NK-92 treated with Interleukin-12 subunit alpha and Interleukin-12 subunit beta, amount 100 ng/mL, for 24 hours (cell line): ENCODE measurements at regions not wholly inside any gene's neighbourhood (a gene's known extent, or its start where the extent isn't known, plus 50 kb on each side); places are given as distances from the start of the nearest gene placed in this dataset.

ENCODE experiments used
- DNase-seq: peaks from one replicate; lab custom pipeline; 2025; lab: John Stamatoyannopoulos, UW

DNA sequence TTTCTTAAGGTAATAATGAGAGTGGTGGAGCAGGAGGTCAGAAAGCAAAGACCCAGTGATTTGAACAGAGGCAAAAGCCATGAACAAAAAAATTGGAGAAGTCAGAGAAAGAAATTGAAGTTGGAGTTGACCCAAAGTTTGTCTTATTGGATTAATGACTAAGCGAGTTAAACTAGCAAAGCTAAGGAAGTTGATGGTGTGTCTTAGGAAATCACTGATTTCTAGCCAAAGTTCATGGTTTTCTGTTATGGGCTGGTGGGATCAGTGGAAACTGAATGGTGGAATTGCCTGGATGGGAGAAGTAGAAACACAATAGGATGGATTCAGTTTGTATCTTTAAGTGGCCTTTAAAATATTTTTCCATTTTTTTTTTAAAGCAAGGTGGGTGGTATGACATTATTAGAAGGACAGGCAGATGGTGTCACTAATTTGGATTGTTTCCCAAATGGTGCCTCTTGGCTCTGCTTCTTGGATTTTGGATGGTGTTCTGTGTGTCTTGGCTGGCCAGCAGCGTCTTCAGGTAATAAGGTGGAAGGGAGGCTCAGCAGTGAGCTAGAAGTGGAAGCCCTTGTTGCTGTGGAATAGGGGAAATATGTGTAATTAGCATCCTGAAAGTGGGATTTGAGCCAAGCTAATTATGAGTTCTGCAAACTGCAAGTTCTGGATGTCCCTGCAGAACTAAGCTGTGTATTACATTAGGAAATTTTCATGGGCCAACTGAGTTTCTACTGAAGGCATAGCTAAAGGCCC is 302.9 kb downstream of the LMO7 start:
- no peak for DNase-seq

DNA sequence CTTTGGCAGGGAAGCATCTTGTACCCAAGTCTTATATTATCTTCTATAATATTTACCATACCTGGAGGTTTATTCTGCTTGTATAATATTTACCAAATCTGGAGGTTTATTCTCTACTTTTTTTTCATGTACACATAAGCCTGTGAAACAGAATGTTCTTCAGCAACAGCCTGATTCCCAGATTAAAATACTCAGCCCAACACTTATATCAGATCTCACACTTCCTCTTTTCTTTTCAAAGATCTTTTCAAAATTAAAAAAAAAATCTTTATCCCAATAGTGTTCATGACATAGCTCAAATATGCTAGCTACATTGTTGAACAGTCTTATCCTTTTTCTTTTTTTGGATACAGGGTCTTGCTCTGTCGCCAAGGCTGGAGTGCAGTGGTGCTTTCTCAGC is 300.7 kb downstream of the LMO7 start:
- DNase-seq, result no peak

DNA sequence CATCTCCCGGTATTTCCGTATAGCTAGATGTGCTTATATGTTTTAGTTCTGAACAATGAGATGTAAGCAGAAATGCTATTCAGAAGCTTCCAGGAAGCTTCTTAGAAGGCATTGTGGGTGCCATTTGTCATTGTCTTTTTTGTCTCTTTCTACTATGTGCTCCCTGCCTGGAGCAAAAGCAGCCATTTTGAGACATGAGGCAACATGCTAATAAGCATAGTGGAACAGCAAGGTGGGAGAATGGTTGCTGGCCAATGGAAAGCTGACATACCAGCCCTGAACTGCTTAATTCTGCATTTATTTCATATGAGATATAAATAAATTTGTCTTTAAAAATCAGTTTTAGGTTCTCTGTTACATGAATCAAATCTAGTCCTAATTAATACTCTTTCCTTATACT is 299.7 kb downstream of the LMO7 start:
- no peak for DNase-seq

DNA sequence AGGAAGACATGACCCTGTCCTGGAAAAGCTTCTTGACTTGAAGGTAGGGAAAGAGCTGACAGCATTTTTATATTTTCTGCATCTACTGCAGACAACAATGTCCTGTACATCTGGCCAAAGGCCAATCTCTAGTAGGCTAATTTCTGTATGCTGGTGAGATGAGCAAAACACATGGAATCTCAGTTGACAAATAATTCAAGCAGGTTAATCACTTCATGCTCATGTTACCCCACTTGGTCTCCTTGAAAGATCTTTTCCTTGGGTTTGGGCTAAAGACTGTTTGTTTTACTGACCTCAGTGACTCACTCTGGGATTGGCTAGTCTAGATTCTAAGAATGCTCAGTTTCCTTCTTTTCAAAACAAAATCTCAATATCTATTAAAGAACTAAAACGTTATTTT is 298.8 kb downstream of the LMO7 start:
- no peak for DNase-seq

DNA sequence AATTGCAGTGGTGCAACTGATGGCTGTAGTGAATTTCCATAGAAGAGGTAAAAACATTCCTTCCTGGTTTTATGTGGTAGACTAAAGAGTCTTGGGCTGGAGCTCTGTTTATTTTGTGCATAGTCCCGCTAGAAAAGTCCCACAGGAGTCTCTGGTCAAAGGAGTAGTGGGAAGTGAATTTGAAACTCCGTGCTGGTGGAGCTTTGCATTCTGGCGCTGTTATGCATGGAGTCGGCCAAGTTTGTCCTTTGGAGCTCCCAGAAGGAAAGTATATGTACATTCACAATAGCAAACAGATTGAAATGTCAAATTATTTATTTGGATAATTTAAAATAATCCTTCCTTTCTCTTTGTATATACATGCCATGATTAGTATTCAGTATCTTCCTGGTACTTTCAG is 296.5 kb downstream of the LMO7 start:
- no peak for DNase-seq

DNA sequence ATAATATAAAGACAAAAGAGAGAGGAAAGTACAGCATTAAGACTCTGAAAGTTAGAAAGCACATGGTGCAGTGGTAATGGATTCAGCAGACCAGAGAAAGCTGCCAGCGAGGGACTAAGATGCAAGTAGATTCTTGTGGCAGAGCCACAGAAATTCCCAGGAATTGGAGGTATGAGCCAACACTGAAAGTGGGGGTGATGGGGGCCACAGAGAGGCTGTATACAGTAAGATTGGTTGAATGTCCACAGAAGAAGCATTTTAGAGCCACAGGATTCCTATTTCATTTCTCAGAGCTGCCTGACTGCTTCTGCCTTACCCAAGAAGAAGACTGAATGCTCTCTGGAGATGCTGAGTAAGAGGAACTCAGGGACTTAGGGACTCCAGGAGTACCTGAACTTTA is 295.0 kb downstream of the LMO7 start:
- DNase-seq, result no peak

DNA sequence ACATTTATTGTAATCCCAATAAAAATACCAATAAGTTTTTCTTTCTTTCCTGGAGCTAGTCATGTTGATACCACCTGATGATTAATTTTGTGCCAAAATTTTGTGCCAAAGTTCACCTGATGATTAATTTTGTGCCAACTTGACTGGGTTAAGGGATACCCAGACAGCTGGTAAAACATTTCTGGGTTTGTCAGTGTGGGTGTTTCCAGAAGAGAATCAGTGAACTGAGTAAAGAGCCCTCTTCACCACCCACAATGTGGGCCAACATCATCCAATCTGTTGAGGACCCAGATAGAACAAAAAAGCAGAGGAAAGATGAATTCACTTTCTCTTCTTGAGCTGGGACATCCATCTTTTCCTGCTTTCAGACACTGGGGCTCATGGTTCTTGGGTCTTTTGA is 292.9 kb downstream of the LMO7 start:
- DNase-seq, result no peak

DNA sequence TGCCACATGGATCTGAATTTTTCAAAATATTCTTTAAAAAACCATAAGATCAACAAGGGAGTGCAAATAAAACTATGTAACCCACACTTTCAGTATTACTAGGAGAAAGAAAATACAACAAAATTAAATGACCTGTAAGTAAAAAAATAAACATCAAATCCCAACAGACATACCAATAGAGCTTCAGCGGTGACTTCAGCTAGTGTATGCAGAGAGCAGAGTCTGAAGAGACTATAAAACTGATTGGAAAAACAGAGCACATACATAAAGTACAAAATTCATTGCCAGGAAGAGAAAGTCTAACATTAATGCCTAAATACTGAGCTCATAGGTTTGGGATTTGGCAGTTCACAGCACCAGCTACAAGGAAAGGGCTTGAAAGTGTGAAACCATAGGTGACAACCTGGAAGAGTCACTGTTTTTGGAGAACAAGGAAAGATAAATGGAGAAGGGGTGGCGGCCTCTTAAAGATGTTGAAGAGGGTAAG is 291.1 kb downstream of the LMO7 start:
- DNase-seq, result no peak

DNA sequence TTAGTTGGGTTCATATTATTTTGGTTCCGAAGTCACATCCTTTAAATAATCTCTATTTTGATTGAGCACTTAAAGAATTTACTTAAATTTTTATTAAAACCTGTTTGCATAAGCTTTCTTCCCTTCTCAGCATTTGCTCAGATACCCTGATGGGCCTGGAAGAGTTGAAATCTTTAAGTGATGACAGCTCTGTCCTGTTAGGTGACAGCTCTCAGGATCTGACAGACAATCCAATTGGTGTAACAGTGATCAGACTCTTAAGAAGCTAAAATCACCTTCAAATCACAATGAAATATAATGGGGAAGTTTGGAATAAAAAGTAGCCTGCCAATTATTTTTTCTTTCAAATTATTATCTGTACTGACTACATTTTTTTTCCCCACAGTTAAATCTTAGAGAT is 284.4 kb downstream of the LMO7 start:
- no peak for DNase-seq

DNA sequence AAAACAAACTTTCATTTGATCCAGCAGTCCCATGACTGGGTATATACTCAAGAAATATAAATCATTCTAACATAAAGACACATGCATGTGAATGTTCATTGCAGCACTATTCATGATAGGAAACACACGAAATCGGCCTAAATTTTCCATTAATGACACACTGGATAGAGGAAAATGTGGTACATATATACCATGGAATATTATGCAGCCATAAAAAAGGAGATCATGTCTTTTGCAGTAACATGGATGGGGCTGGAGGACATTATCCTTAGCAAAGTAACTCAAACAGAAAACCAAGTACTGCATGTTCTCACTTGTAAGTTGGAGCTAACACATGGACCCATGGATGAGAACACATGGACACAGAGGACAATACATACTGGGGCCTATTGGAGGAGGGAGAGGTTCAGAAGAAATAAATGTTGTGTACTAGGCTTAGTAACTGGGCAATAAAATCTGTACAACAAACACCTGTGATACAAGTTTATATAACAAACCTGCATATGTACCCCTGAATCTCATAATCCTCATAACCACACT is 283.6 kb downstream of the LMO7 start:
- no peak for DNase-seq

DNA sequence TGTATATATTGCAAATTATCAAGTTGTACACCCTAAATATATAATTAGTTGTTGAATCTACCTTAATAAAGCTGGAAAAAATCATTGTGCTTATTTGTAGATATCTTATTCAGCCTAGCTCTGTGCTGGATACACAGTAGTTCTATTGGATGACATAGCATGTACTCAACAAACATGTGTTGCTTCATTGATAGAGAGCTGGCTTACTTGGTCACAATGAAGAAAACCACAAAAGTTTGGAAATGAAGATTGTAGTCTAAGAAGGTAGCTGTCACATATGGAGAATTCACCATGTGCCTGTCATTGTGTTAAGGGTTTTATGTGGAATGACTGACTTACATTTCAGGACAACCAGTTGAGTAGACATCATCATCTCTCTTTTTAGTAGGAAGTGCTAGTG is 278.9 kb downstream of the LMO7 start:
- DNase-seq, result no peak

DNA sequence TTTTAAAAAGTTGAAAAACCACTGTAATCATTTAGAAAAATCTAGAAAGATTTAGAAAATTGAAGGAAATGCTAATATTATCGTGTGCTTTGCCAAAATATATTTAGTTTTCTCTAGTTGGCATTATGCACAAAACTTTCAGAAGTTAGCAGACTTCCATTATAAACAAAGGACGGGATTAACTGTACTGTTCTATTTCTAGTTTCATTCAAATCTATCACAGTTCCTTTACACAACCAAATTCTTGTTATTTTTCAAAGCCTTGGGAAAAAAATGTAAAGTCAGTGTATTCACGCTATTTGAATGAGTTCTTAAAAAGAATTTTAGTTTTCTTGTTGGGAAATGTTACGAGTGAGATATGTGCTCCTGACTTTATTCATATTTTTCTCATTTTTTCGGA is 277.8 kb downstream of the LMO7 start:
- no peak for DNase-seq

DNA sequence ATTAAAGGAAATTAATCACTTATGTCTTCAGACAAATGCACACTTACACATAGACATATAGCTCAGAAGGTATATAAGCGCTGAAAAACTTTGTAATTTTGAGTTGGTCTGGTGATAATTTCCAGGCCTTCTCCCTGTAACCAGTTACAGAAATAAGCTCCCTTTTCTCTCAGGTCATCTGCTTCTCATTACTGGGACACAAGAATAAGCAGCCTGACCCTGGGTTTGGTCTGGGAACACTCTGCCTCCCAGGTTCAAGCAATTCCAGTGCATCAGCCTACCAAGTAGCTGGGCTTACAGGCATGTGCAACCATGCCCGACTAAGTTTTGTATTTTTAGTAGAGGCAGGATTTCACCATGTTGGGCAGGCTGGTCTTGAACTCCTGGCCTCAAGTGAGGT is 274.5 kb downstream of the LMO7 start:
- DNase-seq, result no peak
